Prostate gland (tissue), 2 donors: ENCODE measurements at regions not wholly inside any gene's neighbourhood (a gene's known extent, or its start where the extent isn't known, plus 50 kb on each side); places are given as distances from the start of the nearest gene placed in this dataset.

Experiments used
- CTCF ChIP-seq, 4 experiments: fragments of 200-600 bp in 2 of 4; fragments of 450-650 bp in 2 of 4; sonication (generic) in 2 of 4; IDR thresholded peaks; 1 replicate in 3 of 4; 2 replicates in 1 of 4; pipeline ENCODE4 v1.5.1; 2016 to 2019; ENCODE audit warnings: antibody characterized with exemption in 4 of 4, mild to moderate bottlenecking in 2 of 4, moderate library complexity in 2 of 4
- POLR2AphosphoS5 ChIP-seq: sonication (generic); formaldehyde crosslinking; IDR thresholded peaks from one replicate; pipeline ENCODE4 v1.6.1; 2017; ENCODE audit warnings: antibody characterized with exemption

DNA sequence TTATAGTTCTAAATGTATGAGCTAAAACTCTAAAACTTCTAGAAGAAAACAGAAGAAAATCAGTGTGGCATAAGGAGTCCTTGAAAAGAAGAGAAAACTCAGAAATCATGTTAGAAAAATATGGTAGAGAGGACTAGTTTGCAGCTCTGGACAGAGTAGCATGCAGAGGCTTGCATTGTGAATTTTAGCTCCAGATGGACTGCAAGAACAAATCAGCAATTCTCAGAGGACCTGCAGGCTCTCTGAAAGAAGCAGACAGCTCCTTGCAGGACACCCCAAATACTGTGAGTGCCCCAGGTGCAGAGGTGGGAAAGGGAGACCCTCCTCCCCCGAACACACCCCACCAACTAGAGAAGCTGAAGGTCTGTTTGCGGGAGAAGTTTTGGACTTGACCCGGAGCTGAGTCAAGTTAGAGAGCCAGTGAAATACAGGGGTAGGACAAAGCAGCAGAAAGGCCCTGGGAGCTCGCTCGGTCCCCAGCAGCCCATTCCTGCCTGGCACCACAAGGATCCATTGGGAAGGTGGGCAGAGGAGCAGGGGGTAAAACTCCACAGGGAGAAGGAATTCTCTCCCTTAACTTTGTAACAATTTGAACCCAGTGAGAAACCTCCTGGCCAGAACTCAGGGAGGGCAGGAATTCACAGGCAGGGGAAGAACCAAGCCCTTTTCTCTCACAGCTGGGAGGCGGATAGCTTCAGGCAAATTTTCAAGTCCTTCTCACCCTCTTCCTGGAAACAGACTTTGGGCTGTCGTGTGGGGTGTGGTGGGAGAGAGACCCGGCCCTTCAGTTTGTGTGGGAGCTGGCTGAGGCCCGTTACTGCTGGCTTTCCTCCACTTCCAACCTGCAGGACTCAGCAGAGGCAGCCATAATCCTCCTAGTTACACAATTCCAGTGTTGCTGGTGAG lies 216.2 kb upstream of the SLC35G4 start:
- TF ChIP-seq CTCF (IDR thresholded peaks at IDR 0.05) (no peak), POLR2AphosphoS5 (no peak)
